ENCODE measurements at regions not wholly inside any gene's neighbourhood (a gene's known extent, or its start where the extent isn't known, plus 50 kb on each side); places are given as distances from the start of the nearest gene placed in this dataset.

GRCh38 chr10:8803992-8804391 is 749.5 kb downstream of the GATA3 start:
- WGBS (ENCODE audit: extremely low coverage, insufficient coverage, insufficient read length): no CpG with 5 or more reads among the region's 3 CpGs
- Histone ChIP-seq H2AFZ (ENCODE audit: insufficient read depth, low read length, poor library complexity) (no peak overlapping the region), H4K8ac (ENCODE audit: low read depth, low read length) (no peak overlapping the region), H3K4me3 (ENCODE audit: low read depth, low read length) (no peak overlapping the region), H3K9ac (ENCODE audit: low read length) (no peak overlapping the region), H2AK5ac (ENCODE audit: low read length) (no peak overlapping the region), H4K91ac (ENCODE audit: low read depth, low read length) (no peak overlapping the region), H3K4me2 (ENCODE audit: low read length) (no peak overlapping the region), H3K79me1 (ENCODE audit: low read length) (no peaks in the 10 kb centered on the region), H3K4ac (ENCODE audit: low read depth, low read length) (no peak overlapping the region), H2BK12ac (ENCODE audit: low read length) (no peak overlapping the region), H3K18ac (ENCODE audit: low read length) (no peak overlapping the region), H3K36me3 (ENCODE audit: control insufficient read depth in 1 of 2, insufficient read depth in 2 of 2, low read length in 2 of 2) (no peaks in the 10 kb centered on the region), H4K12ac (ENCODE audit: low read depth, low read length) (no peak overlapping the region), H3K14ac (ENCODE audit: low read length) (no peak overlapping the region), H3K27me3 (ENCODE audit: insufficient read depth, low read length) (no peaks in the 10 kb centered on the region), H3K27ac (ENCODE audit: low read depth, low read length) (no peak overlapping the region), H3K9me3 (ENCODE audit: insufficient read depth, low read depth, low read length) (no peaks in the 10 kb centered on the region), H3K23ac (ENCODE audit: low read length) (no peak overlapping the region), H2BK5ac (ENCODE audit: low read depth, low read length, poor library complexity) (no peak overlapping the region), H2BK120ac (ENCODE audit: insufficient read depth, low read length, poor library complexity) (no peak overlapping the region), H3K4me1 (ENCODE audit: control insufficient read depth in 1 of 2, insufficient read depth in 2 of 2, low read length in 2 of 2) (peaks cover 0 to 3% of the 10 kb centered on the region in 2 experiments), H3K79me2 (ENCODE audit: control insufficient read depth, insufficient read depth, low read length, poor library complexity) (no peaks in the 10 kb centered on the region)
- DNase-seq: no peak

- no peak overlapping the region for H3K4ac ChIP-seq (ENCODE audit: low read depth, low read length)
- H3K23ac ChIP-seq (ENCODE audit: low read length): no peak overlapping the region
- no peak overlapping the region for H3K4me2 ChIP-seq (ENCODE audit: low read length)
- H3K18ac ChIP-seq (ENCODE audit: low read length): no peak overlapping the region
- DNase-seq: no peak
- no peak overlapping the region for H4K91ac ChIP-seq (ENCODE audit: low read depth, low read length)
- no peaks in the 10 kb centered on the region for H3K79me1 ChIP-seq (ENCODE audit: low read length)
- H3K79me2 ChIP-seq (ENCODE audit: control insufficient read depth, insufficient read depth, low read length, poor library complexity): no peaks in the 10 kb centered on the region
- H4K12ac ChIP-seq (ENCODE audit: low read depth, low read length): no peak overlapping the region
- H3K27me3 ChIP-seq (ENCODE audit: insufficient read depth, low read length): no peaks in the 10 kb centered on the region
- no peak overlapping the region for H2BK12ac ChIP-seq (ENCODE audit: low read length)
- H2AFZ ChIP-seq (ENCODE audit: insufficient read depth, low read length, poor library complexity): no peak overlapping the region
- no peak overlapping the region for H3K4me3 ChIP-seq (ENCODE audit: low read depth, low read length)
- H2BK120ac ChIP-seq (ENCODE audit: insufficient read depth, low read length, poor library complexity): no peak overlapping the region
- no peaks in the 10 kb centered on the region for H3K4me1 ChIP-seq (ENCODE audit: control insufficient read depth in 1 of 2, insufficient read depth in 2 of 2, low read length in 2 of 2)
- H3K36me3 ChIP-seq (ENCODE audit: control insufficient read depth in 1 of 2, insufficient read depth in 2 of 2, low read length in 2 of 2): no peaks in the 10 kb centered on the region
- H4K8ac ChIP-seq (ENCODE audit: low read depth, low read length): no peak overlapping the region
- H3K9ac ChIP-seq (ENCODE audit: low read length): no peak overlapping the region
- no peak overlapping the region for H3K27ac ChIP-seq (ENCODE audit: low read depth, low read length)
- H2AK5ac ChIP-seq (ENCODE audit: low read length): no peak overlapping the region
- H2BK5ac ChIP-seq (ENCODE audit: low read depth, low read length, poor library complexity): no peak overlapping the region
- H3K9me3 ChIP-seq (ENCODE audit: insufficient read depth, low read depth, low read length): no peaks in the 10 kb centered on the region
- no peak overlapping the region for H3K14ac ChIP-seq (ENCODE audit: low read length)
Measured at GRCh38 chr10:8810677-8811076, 756.2 kb downstream of the GATA3 start.

- H2BK12ac ChIP-seq (ENCODE audit: low read length): no peak overlapping the region
- no peaks in the 10 kb centered on the region for H3K79me2 ChIP-seq (ENCODE audit: control insufficient read depth, insufficient read depth, low read length, poor library complexity)
- H2AK5ac ChIP-seq (ENCODE audit: low read length): no peak overlapping the region
- no peak overlapping the region for H2BK5ac ChIP-seq (ENCODE audit: low read depth, low read length, poor library complexity)
- no peak overlapping the region for H2AFZ ChIP-seq (ENCODE audit: insufficient read depth, low read length, poor library complexity)
- no peak overlapping the region for H4K91ac ChIP-seq (ENCODE audit: low read depth, low read length)
- no peak overlapping the region for H3K23ac ChIP-seq (ENCODE audit: low read length)
- no peak overlapping the region for H3K27ac ChIP-seq (ENCODE audit: low read depth, low read length)
- no peaks in the 10 kb centered on the region for H3K27me3 ChIP-seq (ENCODE audit: insufficient read depth, low read length)
- no peaks in the 10 kb centered on the region for H3K9me3 ChIP-seq (ENCODE audit: insufficient read depth, low read depth, low read length)
- no peaks in the 10 kb centered on the region for H3K79me1 ChIP-seq (ENCODE audit: low read length)
- no peaks in the 10 kb centered on the region for H3K36me3 ChIP-seq (ENCODE audit: control insufficient read depth in 1 of 2, insufficient read depth in 2 of 2, low read length in 2 of 2)
- H3K4me2 ChIP-seq (ENCODE audit: low read length): no peak overlapping the region
- no peak overlapping the region for H3K4me3 ChIP-seq (ENCODE audit: low read depth, low read length)
- WGBS (ENCODE audit: extremely low coverage, insufficient coverage, insufficient read length): no CpG with 5 or more reads among the region's 1 CpG
- no peak overlapping the region for H4K12ac ChIP-seq (ENCODE audit: low read depth, low read length)
- H3K4ac ChIP-seq (ENCODE audit: low read depth, low read length): no peak overlapping the region
- no peak overlapping the region for H4K8ac ChIP-seq (ENCODE audit: low read depth, low read length)
- DNase-seq: peak; percentile 3 to 74
- H3K4me1 ChIP-seq (ENCODE audit: control insufficient read depth in 1 of 2, insufficient read depth in 2 of 2, low read length in 2 of 2): peaks cover 0 to 2% of the 10 kb centered on the region in 2 experiments
- no peak overlapping the region for H2BK120ac ChIP-seq (ENCODE audit: insufficient read depth, low read length, poor library complexity)
- no peak overlapping the region for H3K18ac ChIP-seq (ENCODE audit: low read length)
- no peak overlapping the region for H3K14ac ChIP-seq (ENCODE audit: low read length)
- no peak overlapping the region for H3K9ac ChIP-seq (ENCODE audit: low read length)
Measured at GRCh38 chr10:8811201-8811600, 756.7 kb downstream of the GATA3 start.

- Histone ChIP-seq H2BK12ac (ENCODE audit: low read length) (no peak overlapping the region), H3K79me1 (ENCODE audit: low read length) (no peaks in the 10 kb centered on the region), H3K27ac (ENCODE audit: low read depth, low read length) (no peak overlapping the region), H2AFZ (ENCODE audit: insufficient read depth, low read length, poor library complexity) (no peak overlapping the region), H3K23ac (ENCODE audit: low read length) (no peak overlapping the region), H3K4me3 (ENCODE audit: low read depth, low read length) (no peak overlapping the region), H4K8ac (ENCODE audit: low read depth, low read length) (no peak overlapping the region), H3K9me3 (ENCODE audit: insufficient read depth, low read depth, low read length) (no peaks in the 10 kb centered on the region), H3K4ac (ENCODE audit: low read depth, low read length) (no peak overlapping the region), H3K4me1 (ENCODE audit: control insufficient read depth in 1 of 2, insufficient read depth in 2 of 2, low read length in 2 of 2) (peaks cover 2 to 5% of the 10 kb centered on the region in 2 experiments), H4K91ac (ENCODE audit: low read depth, low read length) (no peak overlapping the region), H3K18ac (ENCODE audit: low read length) (no peak overlapping the region), H2BK5ac (ENCODE audit: low read depth, low read length, poor library complexity) (no peak overlapping the region), H2AK5ac (ENCODE audit: low read length) (no peak overlapping the region), H4K12ac (ENCODE audit: low read depth, low read length) (no peak overlapping the region), H3K9ac (ENCODE audit: low read length) (no peak overlapping the region), H2BK120ac (ENCODE audit: insufficient read depth, low read length, poor library complexity) (no peak overlapping the region), H3K14ac (ENCODE audit: low read length) (no peak overlapping the region), H3K4me2 (ENCODE audit: low read length) (no peak overlapping the region), H3K27me3 (ENCODE audit: insufficient read depth, low read length) (no peaks in the 10 kb centered on the region), H3K36me3 (ENCODE audit: control insufficient read depth in 1 of 2, insufficient read depth in 2 of 2, low read length in 2 of 2) (no peaks in the 10 kb centered on the region), H3K79me2 (ENCODE audit: control insufficient read depth, insufficient read depth, low read length, poor library complexity) (no peaks in the 10 kb centered on the region)
- DNase-seq: peak in 1 of 2 donors; percentile 8
- no CpG with 5 or more reads among the region's 2 CpGs for WGBS (ENCODE audit: extremely low coverage, insufficient coverage, insufficient read length)
Measured at GRCh38 chr10:8815969-8816368, 761.5 kb downstream of the GATA3 start.
